Ovary (tissue), 3 donors: ENCODE measurements at regions not wholly inside any gene's neighbourhood (a gene's known extent, or its start where the extent isn't known, plus 50 kb on each side); places are given as distances from the start of the nearest gene placed in this dataset.

ENCODE experiments used
- EP300 ChIP-seq: sonication (generic); formaldehyde crosslinking; IDR thresholded peaks from one replicate; pipeline ENCODE4 v1.6.1; 2017; ENCODE audit warnings: antibody characterized with exemption
- TF ChIP-seq, protein P1 (sequence below), 3 donors: fragments of 450-650 bp in 2 of 3; fragments of 200-600 bp in 1 of 3; IDR thresholded peaks; one replicate each; pipeline versions ENCODE4 v1.5.1 to v1.8.0; 2016 to 2022; ENCODE audit warnings: antibody characterized with exemption in 3 of 3, mild to moderate bottlenecking in 1 of 3
- donor health status: DM: no; HTN: no; CAD: no.

DNA sequence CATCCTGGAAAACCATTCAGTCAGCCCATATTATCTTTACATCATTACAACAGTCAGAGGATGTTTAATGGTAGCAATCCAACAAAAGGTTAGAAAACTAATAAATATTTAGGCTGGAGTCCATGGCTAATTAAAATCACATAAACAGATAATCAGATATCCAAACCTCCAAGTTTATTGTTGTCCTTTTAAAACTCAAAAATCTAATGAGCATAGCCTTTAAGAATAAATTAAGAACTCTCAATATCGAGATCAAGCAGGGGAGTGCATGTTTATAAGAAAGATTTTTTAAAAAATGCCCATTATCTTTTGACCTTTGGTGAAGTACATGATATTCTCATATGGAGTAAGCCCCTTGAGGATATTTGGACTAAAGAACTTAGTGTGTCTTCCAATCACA lies 842.9 kb upstream of the SEMA6A start:
- TF ChIP-seq, protein P1, sequence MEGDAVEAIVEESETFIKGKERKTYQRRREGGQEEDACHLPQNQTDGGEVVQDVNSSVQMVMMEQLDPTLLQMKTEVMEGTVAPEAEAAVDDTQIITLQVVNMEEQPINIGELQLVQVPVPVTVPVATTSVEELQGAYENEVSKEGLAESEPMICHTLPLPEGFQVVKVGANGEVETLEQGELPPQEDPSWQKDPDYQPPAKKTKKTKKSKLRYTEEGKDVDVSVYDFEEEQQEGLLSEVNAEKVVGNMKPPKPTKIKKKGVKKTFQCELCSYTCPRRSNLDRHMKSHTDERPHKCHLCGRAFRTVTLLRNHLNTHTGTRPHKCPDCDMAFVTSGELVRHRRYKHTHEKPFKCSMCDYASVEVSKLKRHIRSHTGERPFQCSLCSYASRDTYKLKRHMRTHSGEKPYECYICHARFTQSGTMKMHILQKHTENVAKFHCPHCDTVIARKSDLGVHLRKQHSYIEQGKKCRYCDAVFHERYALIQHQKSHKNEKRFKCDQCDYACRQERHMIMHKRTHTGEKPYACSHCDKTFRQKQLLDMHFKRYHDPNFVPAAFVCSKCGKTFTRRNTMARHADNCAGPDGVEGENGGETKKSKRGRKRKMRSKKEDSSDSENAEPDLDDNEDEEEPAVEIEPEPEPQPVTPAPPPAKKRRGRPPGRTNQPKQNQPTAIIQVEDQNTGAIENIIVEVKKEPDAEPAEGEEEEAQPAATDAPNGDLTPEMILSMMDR (IDR thresholded peaks at IDR 0.05), result no peak
- TF ChIP-seq EP300, result no peak
